H1 (cell line): ENCODE measurements at regions not wholly inside any gene's neighbourhood (a gene's known extent, or its start where the extent isn't known, plus 50 kb on each side); places are given as distances from the start of the nearest gene placed in this dataset.

Experiments used
- CTCF ChIA-PET: fragments of 300-600 bp; sonication (Branson Sonifier 250); formaldehyde crosslinking; loops from one replicate; lab custom pipeline; 2021; ENCODE audit not compliant: partially characterized antibody; lab: Charles Lee
- POLR2A ChIA-PET: fragments of 300-600 bp; sonication (Branson Sonifier 250); formaldehyde crosslinking; loops from one replicate; lab custom pipeline; 2021; ENCODE audit warnings: inconsistent platforms; ENCODE audit not compliant: partially characterized antibody; lab: Charles Lee
- DNase-seq, 2 experiments: peaks; one replicate each; pipeline versions ENCODE4 v3.0.0 to v3.0.0-alpha.2; 2010 to 2022; ENCODE audit warnings: low spot score in 2 of 2, low read depth in 1 of 2, mixed read lengths in 1 of 2
- FAIRE-seq: peaks from 2 replicates; lab custom pipeline; 2011; peaks lifted over from hg19 to GRCh38; lab: Jason Lieb, UNC
- H2AFZ ChIP-seq: 2 replicates; pipeline ENCODE4 v1.8.1; 2012; ENCODE audit warnings: low read length, inconsistent platforms
- H2AK5ac ChIP-seq: 2 replicates; pipeline ENCODE4 v1.6.1; 2013; ENCODE audit warnings: low read depth, low read length
- H2BK120ac ChIP-seq: replicated peaks from 2 replicates; pipeline ENCODE3; 2013; ENCODE audit warnings: low read depth, low read length, inconsistent platforms
- H2BK12ac ChIP-seq: 2 replicates; pipeline ENCODE4 v1.6.1; 2013; ENCODE audit warnings: low read depth, low read length
- H2BK15ac ChIP-seq: 2 replicates; pipeline ENCODE4 v1.6.1; 2013; ENCODE audit warnings: low read length
- H2BK20ac ChIP-seq: 2 replicates; pipeline ENCODE4 v1.6.1; 2013; ENCODE audit warnings: low read length
- H2BK5ac ChIP-seq: 2 replicates; pipeline ENCODE4 v1.6.1; 2013; ENCODE audit warnings: low read depth, low read length
- H3K14ac ChIP-seq: 2 replicates; pipeline ENCODE4 v1.6.1; 2013; ENCODE audit warnings: inconsistent platforms; ENCODE audit not compliant: insufficient read length
- H3K18ac ChIP-seq: 2 replicates; pipeline ENCODE4 v1.6.1; 2013; ENCODE audit warnings: low read length; ENCODE audit errors: extremely low read depth
- H3K23ac ChIP-seq: 2 replicates; pipeline ENCODE4 v1.6.1; 2013; ENCODE audit warnings: inconsistent platforms; ENCODE audit not compliant: insufficient read length
- H3K23me2 ChIP-seq: 2 replicates; pipeline ENCODE4 v1.6.1; 2013; ENCODE audit warnings: low read depth, low read length
- H3K27ac ChIP-seq: 2 replicates; pipeline ENCODE4 v1.6.1; 2011; ENCODE audit warnings: low read depth, low read length, inconsistent platforms
- H3K27me3 ChIP-seq, 4 experiments: replicated peaks in 1 of 4; 1 replicate in 1 of 4; 2 replicates in 3 of 4; pipeline versions ENCODE4 v1.6.1 to v1.8.1; 2011 to 2013; ENCODE audit warnings: low read length in 3 of 4, mild to moderate bottlenecking in 3 of 4, inconsistent platforms in 2 of 4, mixed read lengths in 2 of 4, moderate library complexity in 1 of 4; ENCODE audit not compliant: control insufficient read depth in 3 of 4, insufficient read depth in 3 of 4; ENCODE audit errors: extremely low read depth in 1 of 4
- H3K36me3 ChIP-seq, 4 experiments: 2 replicates each; pipeline versions ENCODE4 v1.6.1 to v1.8.1; 2011 to 2013; ENCODE audit warnings: mild to moderate bottlenecking in 4 of 4, low read length in 3 of 4, moderate library complexity in 2 of 4, control low read depth in 1 of 4, inconsistent platforms in 1 of 4; ENCODE audit not compliant: insufficient read depth in 4 of 4, control insufficient read depth in 2 of 4
- H3K4ac ChIP-seq: replicated peaks from 2 replicates; pipeline ENCODE3; 2013; ENCODE audit warnings: low read length, low read depth, mixed read lengths, inconsistent platforms; ENCODE audit not compliant: insufficient read length
- H3K4me1 ChIP-seq, 4 experiments: replicated peaks in 1 of 4; 1 replicate in 1 of 4; 2 replicates in 3 of 4; pipeline versions ENCODE4 v1.6.1 to v1.8.1; 2011 to 2013; ENCODE audit warnings: low read length in 3 of 4, inconsistent platforms in 2 of 4, mixed read lengths in 1 of 4; ENCODE audit not compliant: insufficient read depth in 4 of 4, control insufficient read depth in 3 of 4
- H3K4me2 ChIP-seq, 2 experiments: 2 replicates each; pipeline versions ENCODE4 v1.6.1 to v1.8.1; 2011 to 2013; ENCODE audit warnings: low read depth in 2 of 2, low read length in 2 of 2, control low read depth in 1 of 2, inconsistent platforms in 1 of 2, mild to moderate bottlenecking in 1 of 2; ENCODE audit not compliant: insufficient read depth in 1 of 2
- H3K4me3 ChIP-seq, 4 experiments: fragments of 200-600, 300-600 bp in 1 of 4; sonication (generic), shearing (Covaris generic), sonication (Bioruptor Twin) in 1 of 4; 2 replicates each; pipeline versions ENCODE4 v1.5.1 to v1.8.1; 2011 to 2016; ENCODE audit warnings: low read length in 4 of 4, low read depth in 3 of 4, control low read depth in 2 of 4, inconsistent platforms in 2 of 4, mild to moderate bottlenecking in 2 of 4, mixed read lengths in 1 of 4, moderate library complexity in 1 of 4; ENCODE audit not compliant: insufficient read depth in 2 of 4; ENCODE audit errors: extremely low read depth in 1 of 4
- H3K56ac ChIP-seq: replicated peaks from 2 replicates; pipeline ENCODE3; 2013; ENCODE audit warnings: low read depth, mild to moderate bottlenecking, mixed read lengths, low read length, inconsistent platforms; ENCODE audit not compliant: insufficient read length
- H3K79me1 ChIP-seq: 2 replicates; pipeline ENCODE4 v1.6.1; 2013; ENCODE audit warnings: low read depth, low read length, control low read depth
- H3K79me2 ChIP-seq, 2 experiments: 2 replicates each; pipeline versions ENCODE4 v1.6.1 to v1.8.1; 2012 to 2013; ENCODE audit warnings: low read length in 2 of 2, mild to moderate bottlenecking in 2 of 2, inconsistent platforms in 1 of 2; ENCODE audit not compliant: insufficient read depth in 2 of 2, control insufficient read depth in 1 of 2
- H3K9ac ChIP-seq, 4 experiments: replicated peaks in 1 of 4; 1 replicate in 1 of 4; 2 replicates in 3 of 4; pipeline versions ENCODE4 v1.6.1 to v1.8.1; 2011 to 2013; ENCODE audit warnings: low read depth in 3 of 4, low read length in 3 of 4, control low read depth in 2 of 4, mild to moderate bottlenecking in 2 of 4, moderate library complexity in 2 of 4, inconsistent platforms in 1 of 4; ENCODE audit errors: extremely low read depth in 1 of 4
- H3K9me3 ChIP-seq, 2 experiments: 2 replicates each; pipeline versions ENCODE4 v1.6.1 to v1.8.1; 2012 to 2013; ENCODE audit warnings: mild to moderate bottlenecking in 2 of 2, moderate library complexity in 2 of 2, control low read depth in 1 of 2, inconsistent platforms in 1 of 2, low read depth in 1 of 2, low read length in 1 of 2, mixed read lengths in 1 of 2; ENCODE audit not compliant: insufficient read depth in 2 of 2
- H4K20me1 ChIP-seq, 2 experiments: replicated peaks in 1 of 2; 2 replicates each; pipeline versions ENCODE3 to v1.8.1; 2011 to 2013; ENCODE audit warnings: inconsistent platforms in 2 of 2, low read length in 2 of 2, mild to moderate bottlenecking in 1 of 2; ENCODE audit not compliant: insufficient read depth in 2 of 2, control insufficient read depth in 1 of 2
- H4K5ac ChIP-seq: 2 replicates; pipeline ENCODE4 v1.6.1; 2013; ENCODE audit warnings: low read length, low read depth, mixed read lengths, inconsistent platforms; ENCODE audit not compliant: insufficient read length
- H4K8ac ChIP-seq: 2 replicates; pipeline ENCODE4 v1.8.0; 2013; ENCODE audit warnings: mild to moderate bottlenecking, moderate library complexity, low read length, inconsistent platforms; ENCODE audit not compliant: insufficient read depth; ENCODE audit errors: extremely low read depth
- H4K91ac ChIP-seq: replicated peaks from 2 replicates; pipeline ENCODE3; 2013; ENCODE audit warnings: low read length, mixed read lengths, inconsistent platforms; ENCODE audit not compliant: insufficient read length
- BRCA1 ChIP-seq: IDR thresholded peaks from 2 replicates; pipeline ENCODE4 v1.6.1; 2012; ENCODE audit warnings: low read depth, low read length, improper control_type of control experiment
- CHD1 ChIP-seq: IDR thresholded peaks from 2 replicates; pipeline ENCODE4 v1.6.1; 2012; ENCODE audit warnings: low read depth, low read length, improper control_type of control experiment
- CHD2 ChIP-seq: IDR thresholded peaks from 2 replicates; pipeline ENCODE4 v1.6.1; 2012; ENCODE audit warnings: low read length, improper control_type of control experiment
- JUND ChIP-seq: IDR thresholded peaks from 2 replicates; pipeline ENCODE4 v1.6.1; 2011; ENCODE audit warnings: mild to moderate bottlenecking, improper control_type of control experiment, low read length
- NRF1 ChIP-seq: IDR thresholded peaks from 2 replicates; pipeline ENCODE4 v1.6.1; 2011; ENCODE audit warnings: mild to moderate bottlenecking, low read depth, low read length, improper control_type of control experiment
- POLR2A ChIP-seq, 2 experiments: IDR thresholded peaks; 1 replicate in 1 of 2; 2 replicates in 1 of 2; pipeline ENCODE4 v1.6.1; 2011; ENCODE audit warnings: low read depth in 2 of 2, low read length in 2 of 2, mild to moderate bottlenecking in 2 of 2; ENCODE audit errors: control extremely low read depth in 1 of 2
- RNF2 ChIP-seq: fragments of 200-900, 300-1000 bp; sonication (generic); IDR thresholded peaks from 2 replicates; pipeline ENCODE4 v1.7.1; 2016; ENCODE audit warnings: borderline replicate concordance, low read depth, mild to moderate bottlenecking, antibody characterized with exemption, low read length; ENCODE audit not compliant: poor library complexity, severe bottlenecking; ENCODE audit errors: missing control alignments
- RXRA ChIP-seq: IDR thresholded peaks from 2 replicates; pipeline ENCODE4 v1.6.1; 2011; ENCODE audit warnings: low read depth, mild to moderate bottlenecking, low read length, moderate library complexity; ENCODE audit not compliant: insufficient read depth
- SAP30 ChIP-seq: fragments of 300-600 bp; sonication (generic); IDR thresholded peaks from 2 replicates; pipeline ENCODE4 v1.7.1; 2012; ENCODE audit warnings: low read length, moderate library complexity, mild to moderate bottlenecking, inconsistent platforms; ENCODE audit not compliant: insufficient read depth, insufficient replicate concordance
- SIN3A ChIP-seq, 2 experiments: IDR thresholded peaks in 1 of 2; conservative IDR thresholded peaks in 1 of 2; 2 replicates each; pipeline ENCODE4 v1.6.1; 2011 to 2012; ENCODE audit warnings: low read length in 2 of 2, improper control_type of control experiment in 1 of 2, low read depth in 1 of 2, mild to moderate bottlenecking in 1 of 2

- Histone ChIP-seq H3K79me2 (no peaks in the 10 kb centered on the region), H2BK15ac (no peak overlapping the region), H2BK20ac (no peak overlapping the region), H3K79me1 (no peaks in the 10 kb centered on the region), H3K18ac (no peak overlapping the region), H3K27me3 (no peaks in the 10 kb centered on the region), H4K8ac (no peak overlapping the region), H3K4me2 (no peak overlapping the region), H3K4me1 (no peaks in the 10 kb centered on the region), H3K36me3 (no peaks in the 10 kb centered on the region), H4K20me1 (no peaks in the 10 kb centered on the region), H3K4me3 (no peak overlapping the region), H3K4ac (no peak overlapping the region), H4K5ac (no peak overlapping the region), H3K23me2 (no peaks in the 10 kb centered on the region), H2BK120ac (no peak overlapping the region), H2AK5ac (no peak overlapping the region), H3K14ac (no peak overlapping the region), H3K9ac (no peak overlapping the region; a peak in 1 of 7 replicates), H2AFZ (no peak overlapping the region), H3K27ac (no peak overlapping the region), H4K91ac (no peak overlapping the region), H2BK5ac (no peak overlapping the region), H3K23ac (no peak overlapping the region), H3K56ac (no peak overlapping the region), H3K9me3 (no peaks in the 10 kb centered on the region), H2BK12ac (no peak overlapping the region)
- CTCF ChIA-PET, result no interaction called here
- POLR2A ChIA-PET, result no interaction called here
- FAIRE-seq, result no peak
- no peak for DNase-seq
- no peak for TF ChIP-seq SAP30
- TF ChIP-seq SIN3A (conservative IDR thresholded peaks at IDR 0.05 in 1 of 2, IDR thresholded peaks at IDR 0.05 in 1 of 2; ENCODE audit: low read depth in 1 of 2, low read length in 2 of 2), result no peak
- TF ChIP-seq JUND, result no peak
- no peak for TF ChIP-seq CHD2
- TF ChIP-seq POLR2A (IDR thresholded peaks at IDR 0.05; ENCODE audit: control extremely low read depth in 1 of 2, low read depth in 2 of 2, low read length in 2 of 2), result no peak
- no peak for TF ChIP-seq BRCA1
- no peak for TF ChIP-seq CHD1
- TF ChIP-seq RNF2, result no peak
- TF ChIP-seq RXRA, result no peak
- no peak for TF ChIP-seq NRF1
These were observed 1098.8 kb downstream of the DTWD2 start for GRCh38 chr5:117889596-117889995.
